Progenitor cell of endocrine pancreas (in vitro differentiated cells): ENCODE measurements at regions not wholly inside any gene's neighbourhood (a gene's known extent, or its start where the extent isn't known, plus 50 kb on each side); places are given as distances from the start of the nearest gene placed in this dataset.

Source experiments
- DNase-seq: peaks from one replicate; pipeline ENCODE4 v3.0.0; 2021; ENCODE audit warnings: low spot score; ENCODE audit not compliant: unreplicated experiment
- H3K27ac Mint-ChIP-seq: 2 replicates; pipeline ENCODE4 v1.8.0; 2021; ENCODE audit warnings: mild to moderate bottlenecking, moderate library complexity, mixed read lengths
- H3K27me3 Mint-ChIP-seq: 2 replicates; pipeline ENCODE4 v1.8.0; 2021; ENCODE audit warnings: mixed read lengths
- H3K36me3 Mint-ChIP-seq: 2 replicates; pipeline ENCODE4 v1.8.0; 2022; ENCODE audit warnings: mixed read lengths; ENCODE audit not compliant: insufficient read depth
- H3K4me1 Mint-ChIP-seq: 2 replicates; pipeline ENCODE4 v1.8.0; 2021; ENCODE audit warnings: low read depth, mixed read lengths
- H3K4me3 Mint-ChIP-seq: 2 replicates; pipeline ENCODE4 v1.8.0; 2021; ENCODE audit warnings: low read depth, mild to moderate bottlenecking, moderate library complexity, mixed read lengths
- H3K9me3 Mint-ChIP-seq: 2 replicates; pipeline ENCODE4 v1.8.0; 2021; ENCODE audit warnings: low read depth, mixed read lengths
- CTCF ChIP-seq: fragments of 200-600 bp; sonication (generic); IDR thresholded peaks from one replicate; pipeline ENCODE4 v1.5.0; 2021; ENCODE audit warnings: antibody characterized with exemption, mild to moderate bottlenecking; ENCODE audit not compliant: unreplicated experiment

GRCh38 chr4:24260133-24260715, 324.1 kb downstream of the DHX15 start:
- H3K27me3 Mint-ChIP-seq: peaks cover 14% of the 10 kb centered on the region
- DNase-seq: no peak
- H3K36me3 Mint-ChIP-seq: no peaks in the 10 kb centered on the region
- H3K4me3 Mint-ChIP-seq: no peak overlapping the region
- no peaks in the 10 kb centered on the region for H3K4me1 Mint-ChIP-seq
- no peaks in the 10 kb centered on the region for H3K9me3 Mint-ChIP-seq
- no peak for TF ChIP-seq CTCF
- no peak overlapping the region for H3K27ac Mint-ChIP-seq

- no peak for TF ChIP-seq CTCF
- Mint-ChIP-seq H3K9me3 (no peaks in the 10 kb centered on the region), H3K4me3 (no peak overlapping the region), H3K36me3 (no peaks in the 10 kb centered on the region), H3K27me3 (peaks cover 21% of the 10 kb centered on the region), H3K4me1 (no peaks in the 10 kb centered on the region), H3K27ac (no peak overlapping the region)
- no peak for DNase-seq
Observed at GRCh38 chr4:24256547-24256946, 327.8 kb downstream of the DHX15 start.

GRCh38 chr4:24256066-24256465, 328.3 kb downstream of the DHX15 start:
- no peaks in the 10 kb centered on the region for H3K36me3 Mint-ChIP-seq
- peaks cover 18% of the 10 kb centered on the region for H3K27me3 Mint-ChIP-seq
- H3K27ac Mint-ChIP-seq: no peak overlapping the region
- no peaks in the 10 kb centered on the region for H3K9me3 Mint-ChIP-seq
- no peak for DNase-seq
- TF ChIP-seq CTCF: no peak
- H3K4me1 Mint-ChIP-seq: no peaks in the 10 kb centered on the region
- H3K4me3 Mint-ChIP-seq: no peak overlapping the region

- DNase-seq: no peak
- H3K4me3 Mint-ChIP-seq: no peak overlapping the region
- TF ChIP-seq CTCF: no peak
- peaks cover 17% of the 10 kb centered on the region for H3K27me3 Mint-ChIP-seq
- H3K4me1 Mint-ChIP-seq: peaks cover 7% of the 10 kb centered on the region
- no peaks in the 10 kb centered on the region for H3K9me3 Mint-ChIP-seq
- no peak overlapping the region for H3K27ac Mint-ChIP-seq
- no peaks in the 10 kb centered on the region for H3K36me3 Mint-ChIP-seq
Observed at GRCh38 chr4:24252121-24252520, 332.2 kb downstream of the DHX15 start.

GRCh38 chr4:24251589-24251988, 332.8 kb downstream of the DHX15 start:
- H3K4me1 Mint-ChIP-seq: peaks cover 7% of the 10 kb centered on the region

More at GRCh38 chr4:24251589-24251988, 332.8 kb downstream of the DHX15 start:
- TF ChIP-seq CTCF: no peak
- H3K27ac Mint-ChIP-seq: no peak overlapping the region
- H3K4me3 Mint-ChIP-seq: no peak overlapping the region
- H3K9me3 Mint-ChIP-seq: no peaks in the 10 kb centered on the region
- peaks cover 15% of the 10 kb centered on the region for H3K27me3 Mint-ChIP-seq
- DNase-seq: no peak
- no peaks in the 10 kb centered on the region for H3K36me3 Mint-ChIP-seq
